Mesothelial cell of epicardium (in vitro differentiated cells): ENCODE measurements at regions not wholly inside any gene's neighbourhood (a gene's known extent, or its start where the extent isn't known, plus 50 kb on each side); places are given as distances from the start of the nearest gene placed in this dataset.

Experiments
- DNase-seq, 2 experiments: peaks; one replicate each; pipeline ENCODE4 v3.0.0; 2021; ENCODE audit warnings: low spot score in 2 of 2; ENCODE audit not compliant: unreplicated experiment in 2 of 2
- H3K27ac Mint-ChIP-seq: 2 replicates; pipeline ENCODE4 v1.8.0; 2021; ENCODE audit warnings: mixed read lengths
- H3K27me3 Mint-ChIP-seq: 2 replicates; pipeline ENCODE4 v1.8.0; 2021; ENCODE audit warnings: low read depth, mixed read lengths
- H3K36me3 Mint-ChIP-seq: 2 replicates; pipeline ENCODE4 v1.8.0; 2021; ENCODE audit warnings: mixed read lengths
- H3K4me1 Mint-ChIP-seq: 2 replicates; pipeline ENCODE4 v1.8.0; 2021; ENCODE audit warnings: mixed read lengths
- H3K4me3 Mint-ChIP-seq: 2 replicates; pipeline ENCODE4 v1.8.0; 2021; ENCODE audit warnings: mild to moderate bottlenecking, moderate library complexity, mixed read lengths
- H3K9me3 Mint-ChIP-seq: 2 replicates; pipeline ENCODE4 v1.8.0; 2021; ENCODE audit warnings: mixed read lengths
- TF ChIP-seq, protein P1 (sequence below): fragments of 200-600 bp; sonication (generic); IDR thresholded peaks from one replicate; pipeline ENCODE4 v1.5.0; 2021; ENCODE audit warnings: antibody characterized with exemption; ENCODE audit not compliant: unreplicated experiment

DNA sequence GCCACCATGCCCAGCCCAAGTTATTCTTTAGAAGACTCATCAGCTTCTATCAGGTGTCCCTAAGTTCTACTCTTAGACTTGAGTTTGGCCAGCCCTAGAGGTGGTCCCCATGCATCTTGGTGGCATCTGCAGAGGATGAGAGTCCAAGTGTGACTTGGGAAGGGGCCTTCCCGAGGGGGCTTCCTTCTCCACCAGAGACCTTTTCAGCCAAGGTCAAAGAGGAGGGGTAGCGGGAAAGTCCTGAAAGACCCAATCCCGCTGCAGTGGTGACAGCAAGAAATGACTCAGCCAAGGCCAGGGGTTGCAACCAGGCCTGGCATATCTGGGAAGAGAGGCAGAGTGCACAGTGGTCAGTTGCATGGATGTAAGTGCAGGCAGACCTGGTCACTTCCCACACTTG is 61.7 kb upstream of the MGMT start:
- TF ChIP-seq, protein P1, sequence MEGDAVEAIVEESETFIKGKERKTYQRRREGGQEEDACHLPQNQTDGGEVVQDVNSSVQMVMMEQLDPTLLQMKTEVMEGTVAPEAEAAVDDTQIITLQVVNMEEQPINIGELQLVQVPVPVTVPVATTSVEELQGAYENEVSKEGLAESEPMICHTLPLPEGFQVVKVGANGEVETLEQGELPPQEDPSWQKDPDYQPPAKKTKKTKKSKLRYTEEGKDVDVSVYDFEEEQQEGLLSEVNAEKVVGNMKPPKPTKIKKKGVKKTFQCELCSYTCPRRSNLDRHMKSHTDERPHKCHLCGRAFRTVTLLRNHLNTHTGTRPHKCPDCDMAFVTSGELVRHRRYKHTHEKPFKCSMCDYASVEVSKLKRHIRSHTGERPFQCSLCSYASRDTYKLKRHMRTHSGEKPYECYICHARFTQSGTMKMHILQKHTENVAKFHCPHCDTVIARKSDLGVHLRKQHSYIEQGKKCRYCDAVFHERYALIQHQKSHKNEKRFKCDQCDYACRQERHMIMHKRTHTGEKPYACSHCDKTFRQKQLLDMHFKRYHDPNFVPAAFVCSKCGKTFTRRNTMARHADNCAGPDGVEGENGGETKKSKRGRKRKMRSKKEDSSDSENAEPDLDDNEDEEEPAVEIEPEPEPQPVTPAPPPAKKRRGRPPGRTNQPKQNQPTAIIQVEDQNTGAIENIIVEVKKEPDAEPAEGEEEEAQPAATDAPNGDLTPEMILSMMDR, result no peak
- H3K4me3 Mint-ChIP-seq, result no peak overlapping the region
- peaks cover 5% of the 10 kb centered on the region for H3K9me3 Mint-ChIP-seq
- no peak overlapping the region for H3K27ac Mint-ChIP-seq
- H3K36me3 Mint-ChIP-seq, result no peaks in the 10 kb centered on the region
- H3K4me1 Mint-ChIP-seq, result no peaks in the 10 kb centered on the region
- peaks cover 9% of the 10 kb centered on the region for H3K27me3 Mint-ChIP-seq
- peak in 1 of 2 experiments; percentile 20 for DNase-seq

DNA sequence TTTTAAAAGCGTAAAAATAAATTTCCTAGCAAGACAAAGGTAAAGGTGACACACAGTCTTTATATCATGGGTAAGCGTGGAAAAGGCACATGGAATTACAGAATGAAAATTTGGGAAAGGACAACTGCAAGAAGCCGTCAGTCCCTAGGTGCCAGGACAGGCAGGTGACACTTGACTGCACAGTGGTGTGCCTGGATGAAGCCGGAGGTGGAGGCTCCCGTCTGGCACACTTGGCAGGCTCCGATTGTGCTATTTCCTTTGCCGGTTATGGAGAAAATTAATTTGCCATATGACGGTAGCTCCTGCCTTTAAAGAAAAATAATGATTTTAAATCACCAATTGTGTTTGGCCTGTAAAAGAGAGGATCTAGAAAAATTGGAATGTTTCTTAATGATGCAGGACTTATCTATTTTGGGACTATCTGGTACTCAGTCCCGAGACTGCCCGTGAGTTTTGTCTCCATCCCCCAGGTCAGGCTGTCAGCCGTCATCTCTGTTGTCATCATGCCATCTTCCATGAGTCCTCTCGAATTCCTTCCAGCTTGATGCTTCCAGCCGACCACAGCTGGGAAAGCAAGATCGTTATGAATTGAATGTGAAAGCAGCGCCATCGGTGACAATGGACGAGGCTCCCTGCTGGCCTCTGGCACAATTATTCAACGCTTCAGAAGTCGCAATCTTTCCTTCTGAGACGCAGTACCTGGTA is 56.2 kb upstream of the MGMT start:
- Mint-ChIP-seq H3K4me1 (peaks cover 4% of the 10 kb centered on the region), H3K27ac (no peak overlapping the region), H3K36me3 (no peaks in the 10 kb centered on the region), H3K4me3 (no peak overlapping the region), H3K9me3 (peaks cover 5% of the 10 kb centered on the region), H3K27me3 (peaks cover 18% of the 10 kb centered on the region)
- TF ChIP-seq, protein P1, result no peak
- peak in 1 of 2 experiments; percentile 35 for DNase-seq

DNA sequence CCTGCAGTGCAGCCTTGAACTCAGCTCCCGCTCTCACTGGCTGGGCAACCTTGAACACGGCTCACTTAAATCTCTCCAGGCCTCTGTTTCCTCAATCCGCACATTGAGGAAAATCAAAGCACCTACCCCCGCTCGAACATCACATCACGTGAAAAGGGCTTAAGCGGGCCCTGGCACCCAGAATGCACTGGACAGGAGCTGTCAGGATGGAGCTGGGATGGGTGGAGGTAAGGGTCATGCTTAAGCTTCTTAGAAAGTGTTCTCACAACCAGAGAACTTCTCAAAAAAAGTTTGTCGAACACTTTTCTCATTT is 55.7 kb upstream of the MGMT start:
- H3K9me3 Mint-ChIP-seq, result peaks cover 5% of the 10 kb centered on the region
- H3K27ac Mint-ChIP-seq, result no peak overlapping the region
- DNase-seq, result peak in 1 of 2 experiments; percentile 31
- peaks cover 21% of the 10 kb centered on the region for H3K27me3 Mint-ChIP-seq
- H3K4me1 Mint-ChIP-seq, result peaks cover 7% of the 10 kb centered on the region
- no peaks in the 10 kb centered on the region for H3K36me3 Mint-ChIP-seq
- H3K4me3 Mint-ChIP-seq, result no peak overlapping the region
- TF ChIP-seq, protein P1, result no peak

DNA sequence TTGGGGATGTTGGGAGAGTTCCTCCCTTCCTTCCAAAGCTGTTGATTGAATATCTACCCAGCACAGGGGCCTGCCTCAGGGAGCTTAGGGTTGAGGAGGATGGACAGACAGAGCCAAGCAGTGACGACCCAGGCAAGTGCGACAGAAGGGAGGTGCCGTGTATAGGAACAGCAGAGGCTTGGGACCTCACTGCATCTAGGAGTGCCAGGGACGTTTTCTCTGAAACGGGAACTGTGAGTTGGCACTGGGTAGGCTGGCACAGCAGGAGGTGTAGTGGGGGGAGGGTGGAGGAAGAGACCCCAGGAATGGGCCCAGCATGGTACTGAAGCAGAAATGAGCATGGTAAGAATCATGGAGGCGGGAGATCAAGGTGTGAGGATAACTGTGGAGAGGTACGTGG is 55.3 kb upstream of the MGMT start:
- Mint-ChIP-seq H3K4me1 (peaks cover 7% of the 10 kb centered on the region), H3K36me3 (no peaks in the 10 kb centered on the region), H3K4me3 (no peak overlapping the region), H3K9me3 (peaks cover 5% of the 10 kb centered on the region), H3K27ac (no peak overlapping the region), H3K27me3 (peaks cover 21% of the 10 kb centered on the region)
- TF ChIP-seq, protein P1, result no peak
- DNase-seq, result peak in 1 of 2 experiments; percentile 22

DNA sequence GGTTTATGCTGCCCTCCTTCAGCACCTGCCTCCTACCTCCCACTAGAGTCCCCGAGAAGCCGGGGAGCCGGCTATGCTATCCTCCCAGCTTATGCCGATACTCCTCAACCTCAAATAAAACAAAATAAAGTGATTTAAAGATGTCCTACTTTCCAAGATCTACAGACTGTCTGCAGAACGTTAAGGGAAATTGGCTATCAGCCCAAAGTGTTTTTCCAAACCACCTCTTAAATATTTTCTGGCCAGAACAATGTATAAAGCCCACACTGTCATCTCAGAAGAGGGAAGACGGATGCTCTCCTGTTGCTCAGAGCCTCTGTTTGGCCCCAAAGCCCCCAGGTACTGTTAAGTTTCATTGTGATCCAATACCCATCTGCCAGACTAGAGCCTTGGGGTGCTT is 54.0 kb upstream of the MGMT start:
- no peak for DNase-seq
- Mint-ChIP-seq H3K27me3 (peaks cover 22% of the 10 kb centered on the region), H3K9me3 (peaks cover 2% of the 10 kb centered on the region), H3K36me3 (no peaks in the 10 kb centered on the region), H3K4me3 (no peak overlapping the region), H3K4me1 (peaks cover 7% of the 10 kb centered on the region), H3K27ac (no peak overlapping the region)
- TF ChIP-seq, protein P1, result no peak
